ENCODE measurements at regions not wholly inside any gene's neighbourhood (a gene's known extent, or its start where the extent isn't known, plus 50 kb on each side); places are given as distances from the start of the nearest gene placed in this dataset.

GRCh38 chr5:124328201-124328600, 418.2 kb downstream of the ZNF608 start:
- H3K4me3 ChIP-seq (ENCODE audit: low read length in 3 of 3): no peak overlapping the region
- H3K27me3 ChIP-seq (ENCODE audit: control insufficient read depth in 3 of 3, insufficient read depth in 3 of 3, low read length in 3 of 3): no peaks in the 10 kb centered on the region
- H3K27ac ChIP-seq (ENCODE audit: low read depth, low read length): no peak overlapping the region
- no peak overlapping the region for H3K9ac ChIP-seq (ENCODE audit: low read depth in 1 of 3, low read length in 3 of 3)
- no peaks in the 10 kb centered on the region for H3K36me3 ChIP-seq (ENCODE audit: control insufficient read depth in 3 of 3, insufficient read depth in 3 of 3, low read length in 3 of 3)
- H3K9me3 ChIP-seq (ENCODE audit: control insufficient read depth in 3 of 3, low read length in 3 of 3): no peaks in the 10 kb centered on the region
- H3K4me1 ChIP-seq (ENCODE audit: control insufficient read depth in 3 of 3, insufficient read depth in 3 of 3, low read length in 3 of 3): no peaks in the 10 kb centered on the region

- no peak overlapping the region for H3K4me3 ChIP-seq (ENCODE audit: low read length in 3 of 3)
- H3K9me3 ChIP-seq (ENCODE audit: control insufficient read depth in 3 of 3, low read length in 3 of 3): no peaks in the 10 kb centered on the region
- H3K36me3 ChIP-seq (ENCODE audit: control insufficient read depth in 3 of 3, insufficient read depth in 3 of 3, low read length in 3 of 3): no peaks in the 10 kb centered on the region
- no peak overlapping the region for H3K9ac ChIP-seq (ENCODE audit: low read depth in 1 of 3, low read length in 3 of 3)
- no peak overlapping the region for H3K27ac ChIP-seq (ENCODE audit: low read depth, low read length)
- peaks cover 0 to 5% (median 0%) of the 10 kb centered on the region in 3 donors for H3K4me1 ChIP-seq (ENCODE audit: control insufficient read depth in 3 of 3, insufficient read depth in 3 of 3, low read length in 3 of 3)
- no peaks in the 10 kb centered on the region for H3K27me3 ChIP-seq (ENCODE audit: control insufficient read depth in 3 of 3, insufficient read depth in 3 of 3, low read length in 3 of 3)
Measured at GRCh38 chr5:124318661-124319060, 427.8 kb downstream of the ZNF608 start.

- Histone ChIP-seq H3K27me3 (ENCODE audit: control insufficient read depth in 3 of 3, insufficient read depth in 3 of 3, low read length in 3 of 3) (no peaks in the 10 kb centered on the region), H3K4me3 (ENCODE audit: low read length in 3 of 3) (no peak overlapping the region), H3K27ac (ENCODE audit: low read depth, low read length) (no peak overlapping the region), H3K9ac (ENCODE audit: low read depth in 1 of 3, low read length in 3 of 3) (no peak overlapping the region), H3K4me1 (ENCODE audit: control insufficient read depth in 3 of 3, insufficient read depth in 3 of 3, low read length in 3 of 3) (peaks cover 0 to 5% (median 0%) of the 10 kb centered on the region in 3 donors), H3K9me3 (ENCODE audit: control insufficient read depth in 3 of 3, low read length in 3 of 3) (no peaks in the 10 kb centered on the region), H3K36me3 (ENCODE audit: control insufficient read depth in 3 of 3, insufficient read depth in 3 of 3, low read length in 3 of 3) (no peaks in the 10 kb centered on the region)
Measured at GRCh38 chr5:124317451-124317850, 429.0 kb downstream of the ZNF608 start.

- H3K9me3 ChIP-seq (ENCODE audit: control insufficient read depth in 3 of 3, low read length in 3 of 3): no peaks in the 10 kb centered on the region
- H3K4me1 ChIP-seq (ENCODE audit: control insufficient read depth in 3 of 3, insufficient read depth in 3 of 3, low read length in 3 of 3): peaks cover 0 to 5% (median 0%) of the 10 kb centered on the region in 3 donors
- H3K36me3 ChIP-seq (ENCODE audit: control insufficient read depth in 3 of 3, insufficient read depth in 3 of 3, low read length in 3 of 3): no peaks in the 10 kb centered on the region
- H3K9ac ChIP-seq (ENCODE audit: low read depth in 1 of 3, low read length in 3 of 3): no peak overlapping the region
- no peaks in the 10 kb centered on the region for H3K27me3 ChIP-seq (ENCODE audit: control insufficient read depth in 3 of 3, insufficient read depth in 3 of 3, low read length in 3 of 3)
- H3K27ac ChIP-seq (ENCODE audit: low read depth, low read length): no peak overlapping the region
- H3K4me3 ChIP-seq (ENCODE audit: low read length in 3 of 3): no peak overlapping the region
Measured at GRCh38 chr5:124315741-124316415, 430.6 kb downstream of the ZNF608 start.

GRCh38 chr5:124310453-124310852, 436.0 kb downstream of the ZNF608 start:
- Histone ChIP-seq H3K9me3 (ENCODE audit: control insufficient read depth in 3 of 3, low read length in 3 of 3) (no peaks in the 10 kb centered on the region), H3K4me1 (ENCODE audit: control insufficient read depth in 3 of 3, insufficient read depth in 3 of 3, low read length in 3 of 3) (no peaks in the 10 kb centered on the region), H3K9ac (ENCODE audit: low read depth in 1 of 3, low read length in 3 of 3) (no peak overlapping the region), H3K4me3 (ENCODE audit: low read length in 3 of 3) (no peak overlapping the region), H3K27me3 (ENCODE audit: control insufficient read depth in 3 of 3, insufficient read depth in 3 of 3, low read length in 3 of 3) (no peaks in the 10 kb centered on the region), H3K27ac (ENCODE audit: low read depth, low read length) (no peak overlapping the region), H3K36me3 (ENCODE audit: control insufficient read depth in 3 of 3, insufficient read depth in 3 of 3, low read length in 3 of 3) (no peaks in the 10 kb centered on the region)

GRCh38 chr5:124309241-124309980, 437.0 kb downstream of the ZNF608 start:
- Histone ChIP-seq H3K27ac (ENCODE audit: low read depth, low read length) (no peak overlapping the region), H3K4me1 (ENCODE audit: control insufficient read depth in 3 of 3, insufficient read depth in 3 of 3, low read length in 3 of 3) (no peaks in the 10 kb centered on the region), H3K4me3 (ENCODE audit: low read length in 3 of 3) (no peak overlapping the region), H3K9me3 (ENCODE audit: control insufficient read depth in 3 of 3, low read length in 3 of 3) (no peaks in the 10 kb centered on the region), H3K27me3 (ENCODE audit: control insufficient read depth in 3 of 3, insufficient read depth in 3 of 3, low read length in 3 of 3) (no peaks in the 10 kb centered on the region), H3K9ac (ENCODE audit: low read depth in 1 of 3, low read length in 3 of 3) (no peak overlapping the region), H3K36me3 (ENCODE audit: control insufficient read depth in 3 of 3, insufficient read depth in 3 of 3, low read length in 3 of 3) (no peaks in the 10 kb centered on the region)

GRCh38 chr5:124303366-124303765, 443.1 kb downstream of the ZNF608 start:
- no peaks in the 10 kb centered on the region for H3K4me1 ChIP-seq (ENCODE audit: control insufficient read depth in 3 of 3, insufficient read depth in 3 of 3, low read length in 3 of 3)
- no peak overlapping the region for H3K27ac ChIP-seq (ENCODE audit: low read depth, low read length)
- H3K36me3 ChIP-seq (ENCODE audit: control insufficient read depth in 3 of 3, insufficient read depth in 3 of 3, low read length in 3 of 3): no peaks in the 10 kb centered on the region
- no peak overlapping the region for H3K9ac ChIP-seq (ENCODE audit: low read depth in 1 of 3, low read length in 3 of 3)
- H3K27me3 ChIP-seq (ENCODE audit: control insufficient read depth in 3 of 3, insufficient read depth in 3 of 3, low read length in 3 of 3): no peaks in the 10 kb centered on the region
- H3K4me3 ChIP-seq (ENCODE audit: low read length in 3 of 3): no peak overlapping the region
- no peaks in the 10 kb centered on the region for H3K9me3 ChIP-seq (ENCODE audit: control insufficient read depth in 3 of 3, low read length in 3 of 3)

GRCh38 chr5:124302533-124302932, 443.9 kb downstream of the ZNF608 start:
- no peaks in the 10 kb centered on the region for H3K36me3 ChIP-seq (ENCODE audit: control insufficient read depth in 3 of 3, insufficient read depth in 3 of 3, low read length in 3 of 3)
- H3K27me3 ChIP-seq (ENCODE audit: control insufficient read depth in 3 of 3, insufficient read depth in 3 of 3, low read length in 3 of 3): no peaks in the 10 kb centered on the region
- no peaks in the 10 kb centered on the region for H3K4me1 ChIP-seq (ENCODE audit: control insufficient read depth in 3 of 3, insufficient read depth in 3 of 3, low read length in 3 of 3)
- no peak overlapping the region for H3K4me3 ChIP-seq (ENCODE audit: low read length in 3 of 3)
- no peak overlapping the region for H3K27ac ChIP-seq (ENCODE audit: low read depth, low read length)
- H3K9me3 ChIP-seq (ENCODE audit: control insufficient read depth in 3 of 3, low read length in 3 of 3): no peaks in the 10 kb centered on the region
- no peak overlapping the region for H3K9ac ChIP-seq (ENCODE audit: low read depth in 1 of 3, low read length in 3 of 3)

- H3K4me3 ChIP-seq (ENCODE audit: low read length in 3 of 3): no peak overlapping the region
- no peaks in the 10 kb centered on the region for H3K36me3 ChIP-seq (ENCODE audit: control insufficient read depth in 3 of 3, insufficient read depth in 3 of 3, low read length in 3 of 3)
- no peak overlapping the region for H3K9ac ChIP-seq (ENCODE audit: low read depth in 1 of 3, low read length in 3 of 3)
- H3K4me1 ChIP-seq (ENCODE audit: control insufficient read depth in 3 of 3, insufficient read depth in 3 of 3, low read length in 3 of 3): no peaks in the 10 kb centered on the region
- H3K9me3 ChIP-seq (ENCODE audit: control insufficient read depth in 3 of 3, low read length in 3 of 3): no peaks in the 10 kb centered on the region
- H3K27ac ChIP-seq (ENCODE audit: low read depth, low read length): no peak overlapping the region
- no peaks in the 10 kb centered on the region for H3K27me3 ChIP-seq (ENCODE audit: control insufficient read depth in 3 of 3, insufficient read depth in 3 of 3, low read length in 3 of 3)
Measured at GRCh38 chr5:124301850-124302249, 444.6 kb downstream of the ZNF608 start.

- Histone ChIP-seq H3K27ac (ENCODE audit: low read depth, low read length) (no peak overlapping the region), H3K9me3 (ENCODE audit: control insufficient read depth in 3 of 3, low read length in 3 of 3) (no peaks in the 10 kb centered on the region), H3K9ac (ENCODE audit: low read depth in 1 of 3, low read length in 3 of 3) (no peak overlapping the region), H3K4me1 (ENCODE audit: control insufficient read depth in 3 of 3, insufficient read depth in 3 of 3, low read length in 3 of 3) (no peaks in the 10 kb centered on the region), H3K27me3 (ENCODE audit: control insufficient read depth in 3 of 3, insufficient read depth in 3 of 3, low read length in 3 of 3) (no peaks in the 10 kb centered on the region), H3K4me3 (ENCODE audit: low read length in 3 of 3) (no peak overlapping the region), H3K36me3 (ENCODE audit: control insufficient read depth in 3 of 3, insufficient read depth in 3 of 3, low read length in 3 of 3) (no peaks in the 10 kb centered on the region)
Measured at GRCh38 chr5:124300815-124301621, 445.4 kb downstream of the ZNF608 start.
